ENCODE measurements at regions not wholly inside any gene's neighbourhood (a gene's known extent, or its start where the extent isn't known, plus 50 kb on each side); places are given as distances from the start of the nearest gene placed in this dataset.
A peak's percentile ranks its signal among the peaks of the same experiment; 100 is the strongest.

- TF ChIP-seq CTCF (IDR thresholded peaks at IDR 0.05; ENCODE audit: poor library complexity, severe bottlenecking) (no peak), TAF1 (IDR thresholded peaks at IDR 0.05; ENCODE audit: low read depth) (no peak), RAD21 (conservative IDR thresholded peaks at IDR 0.05) (no peak), POLR2AphosphoS5 (IDR thresholded peaks at IDR 0.05) (peak; percentile 15), EP300 (conservative IDR thresholded peaks at IDR 0.05; ENCODE audit: poor library complexity, severe bottlenecking) (peak; percentile 46), REST (IDR thresholded peaks at IDR 0.05; ENCODE audit: borderline replicate concordance) (no peak), EZH2 (IDR thresholded peaks at IDR 0.05; ENCODE audit: borderline replicate concordance, insufficient read depth, low read length, poor library complexity, severe bottlenecking) (no peak), MXI1 (conservative IDR thresholded peaks at IDR 0.05; ENCODE audit: poor library complexity, severe bottlenecking) (no peak), SMC3 (conservative IDR thresholded peaks at IDR 0.05; ENCODE audit: poor library complexity) (no peak)
Observed at GRCh38 chr4:38538517-38538916, 125.5 kb upstream of the KLF3 start.
